GM23338 (cell line): ENCODE measurements at regions not wholly inside any gene's neighbourhood (a gene's known extent, or its start where the extent isn't known, plus 50 kb on each side); places are given as distances from the start of the nearest gene placed in this dataset.
"Not testable (repeated sequence)": the region's sequence is repeated elsewhere in the genome, so short reads cannot be mapped to it uniquely, and the experiment has no call there.

Source experiments
- ATAC-seq: fragments of 200-7000 bp; cut with Tn5 transposase; 3 replicates; pipeline ENCODE4 v1.9.1; 2020
- DNase-seq: peaks from one replicate; pipeline ENCODE4 v3.0.0-alpha.2; 2015; ENCODE audit warnings: low spot score
- H2AFZ ChIP-seq: fragments of 200-600 bp; sonication (generic); 2 replicates; pipeline ENCODE4 v1.8.0; 2016; ENCODE audit warnings: antibody characterized with exemption, mild to moderate bottlenecking, moderate library complexity
- H3F3A ChIP-seq: fragments of 200-600 bp; sonication (generic); replicated peaks from 2 replicates; pipeline ENCODE4 v1.8.0; 2017; ENCODE audit warnings: antibody characterized with exemption, mixed run types, low read depth
- H3K27ac ChIP-seq: fragments of 200-600 bp; sonication (generic); 2 replicates; pipeline ENCODE4 v1.6.1; 2016; ENCODE audit warnings: low read depth
- H3K27me3 ChIP-seq: fragments of 200-600 bp; sonication (generic); 2 replicates; pipeline ENCODE4 v1.8.0; 2016; ENCODE audit warnings: mild to moderate bottlenecking, mixed run types, moderate library complexity; ENCODE audit not compliant: insufficient read depth
- H3K36me3 ChIP-seq: fragments of 200-600 bp; sonication (generic); 2 replicates; pipeline ENCODE4 v1.8.0; 2016; ENCODE audit warnings: mild to moderate bottlenecking; ENCODE audit not compliant: insufficient read depth
- H3K4me1 ChIP-seq: fragments of 200-600 bp; sonication (generic); 2 replicates; pipeline ENCODE4 v1.8.0; 2016; ENCODE audit warnings: mild to moderate bottlenecking, moderate library complexity; ENCODE audit not compliant: insufficient read depth
- H3K4me2 ChIP-seq: fragments of 200-600 bp; sonication (generic); 2 replicates; pipeline ENCODE4 v1.7.1; 2017; ENCODE audit warnings: mixed run types
- H3K4me3 ChIP-seq: fragments of 200-600 bp; sonication (generic); 2 replicates; pipeline ENCODE4 v1.6.1; 2016; ENCODE audit warnings: mixed run types
- H3K79me2 ChIP-seq: fragments of 200-600 bp; sonication (generic); replicated peaks from 2 replicates; pipeline ENCODE4 v1.8.0; 2017; ENCODE audit warnings: mild to moderate bottlenecking; ENCODE audit not compliant: insufficient read depth
- H3K9me2 ChIP-seq: fragments of 200-600 bp; sonication (generic); 2 replicates; pipeline ENCODE4 v1.8.0; 2017; ENCODE audit not compliant: insufficient read depth
- H4K20me1 ChIP-seq: fragments of 200-600 bp; sonication (generic); replicated peaks from 2 replicates; pipeline ENCODE4 v1.8.0; 2017; ENCODE audit warnings: mild to moderate bottlenecking; ENCODE audit not compliant: insufficient read depth
- H3K27ac Mint-ChIP-seq: 2 replicates; pipeline ENCODE4 v1.8.0; 2020; ENCODE audit warnings: inconsistent platforms, mild to moderate bottlenecking, moderate library complexity, mixed read lengths
- H3K27me3 Mint-ChIP-seq: 3 replicates; pipeline ENCODE4 v1.8.0; 2022; ENCODE audit warnings: low read depth, mild to moderate bottlenecking, moderate library complexity, mixed read lengths, inconsistent platforms; ENCODE audit not compliant: insufficient read depth, poor library complexity
- H3K36me3 Mint-ChIP-seq: 3 replicates; pipeline ENCODE4 v1.8.0; 2021; ENCODE audit warnings: low read depth, mild to moderate bottlenecking, inconsistent platforms, moderate library complexity, mixed read lengths
- H3K4me1 Mint-ChIP-seq: 3 replicates; pipeline ENCODE4 v1.8.0; 2020; ENCODE audit warnings: mild to moderate bottlenecking, inconsistent platforms, mixed read lengths
- H3K4me3 Mint-ChIP-seq: 3 replicates; pipeline ENCODE4 v1.8.0; 2021; ENCODE audit warnings: moderate library complexity, mild to moderate bottlenecking, inconsistent platforms, mixed read lengths
- H3K9me3 Mint-ChIP-seq: 3 replicates; pipeline ENCODE4 v1.8.0; 2020; ENCODE audit warnings: moderate library complexity, mild to moderate bottlenecking, inconsistent platforms, mixed read lengths
- CREB1 ChIP-seq: fragments of 250-450 bp; sonication (Bioruptor Pico); IDR thresholded peaks from 2 replicates; pipeline ENCODE4 v1.5.0; 2020; ENCODE audit warnings: low read depth, mild to moderate bottlenecking, moderate library complexity
- CTCF ChIP-seq, 2 experiments: fragments of 200-600 bp in 1 of 2; sonication (generic) in 1 of 2; conservative IDR thresholded peaks; 2 replicates each; pipeline versions ENCODE4 v1.5.1 to v1.6.1; 2016 to 2017; ENCODE audit warnings: antibody characterized with exemption in 2 of 2, low read depth in 2 of 2, mild to moderate bottlenecking in 2 of 2, moderate library complexity in 1 of 2
- ETS1 ChIP-seq: IDR thresholded peaks from 2 replicates; pipeline ENCODE4 v1.6.1; 2016; ENCODE audit warnings: antibody characterized with exemption
- EZH2 ChIP-seq: fragments of 200-600 bp; sonication (generic); IDR thresholded peaks from one replicate; pipeline ENCODE4 v1.8.0; 2017; ENCODE audit warnings: antibody characterized with exemption, mild to moderate bottlenecking, low read depth; ENCODE audit not compliant: unreplicated experiment
- JUNB ChIP-seq: IDR thresholded peaks from one replicate; pipeline ENCODE4 v1.6.1; 2016; ENCODE audit warnings: antibody characterized with exemption; ENCODE audit not compliant: unreplicated experiment
- NANOG ChIP-seq: IDR thresholded peaks from 2 replicates; pipeline ENCODE4 v1.6.1; 2016; ENCODE audit warnings: antibody characterized with exemption, borderline replicate concordance
- POLR2AphosphoS5 ChIP-seq: IDR thresholded peaks from 2 replicates; pipeline ENCODE4 v1.6.1; 2016; ENCODE audit warnings: antibody characterized with exemption, low read depth
- STAT1 ChIP-seq: IDR thresholded peaks from one replicate; pipeline ENCODE4 v1.6.1; 2016; ENCODE audit warnings: antibody characterized with exemption; ENCODE audit not compliant: unreplicated experiment
- ZNF114 ChIP-seq: fragments of 250-450 bp; sonication (Bioruptor Pico); IDR thresholded peaks from 2 replicates; pipeline ENCODE4 v1.5.0; 2020; ENCODE audit warnings: mild to moderate bottlenecking, moderate library complexity
- ZNF331 ChIP-seq: fragments of 250-450 bp; sonication (Bioruptor Pico); IDR thresholded peaks from 2 replicates; pipeline ENCODE4 v1.5.0; 2020; ENCODE audit warnings: low read depth, mild to moderate bottlenecking, moderate library complexity
- ZNF462 ChIP-seq: fragments of 250-450 bp; sonication (Bioruptor Pico); IDR thresholded peaks from 2 replicates; pipeline ENCODE4 v1.5.0; 2020; ENCODE audit warnings: mild to moderate bottlenecking, moderate library complexity

GRCh38 chr1:166690596-166690995 is 148.7 kb upstream of the POGK start:
- H3K9me2 ChIP-seq, H3K36me3 Mint-ChIP-seq, H3K4me1 Mint-ChIP-seq, H3K4me3 ChIP-seq, H3K36me3 ChIP-seq, DNase-seq, H3K79me2 ChIP-seq, H3K4me3 Mint-ChIP-seq, H3K27ac Mint-ChIP-seq, H3K27me3 Mint-ChIP-seq, H4K20me1 ChIP-seq, H3F3A ChIP-seq, H3K4me1 ChIP-seq, H3K27ac ChIP-seq, H3K9me3 Mint-ChIP-seq, H2AFZ ChIP-seq, H3K4me2 ChIP-seq, ATAC-seq, H3K27me3 ChIP-seq: not testable (repeated sequence)

GRCh38 chr1:166691476-166691875 is 147.8 kb upstream of the POGK start:
- ATAC-seq (no peak), DNase-seq (no peak)
- H3K4me2 ChIP-seq = no peak overlapping the region
- Mint-ChIP-seq H3K27me3 (no peaks in the 10 kb centered on the region), H3K36me3 (0 out of 3 replicates have a peak, but pooled peaks cover 2% of the 10 kb centered on the region), H3K4me1 (peaks cover 5% of the 10 kb centered on the region), H3K4me3 (no peak overlapping the region), H3K9me3 (peaks cover 2% of the 10 kb centered on the region; the same call in 2 of the 3 replicates), H3K27ac (no peak overlapping the region)
- H3K36me3 ChIP-seq = no peaks in the 10 kb centered on the region
- peaks cover 4% of the 10 kb centered on the region; the same call in 1 of the 2 replicates for H3K9me2 ChIP-seq
- H4K20me1 ChIP-seq = no peaks in the 10 kb centered on the region
- no peaks in the 10 kb centered on the region for H3K27me3 ChIP-seq
- no peaks in the 10 kb centered on the region for H3K79me2 ChIP-seq
- H3K4me3 ChIP-seq = no peak overlapping the region
- H2AFZ ChIP-seq = peak overlapping the region; percentile 72; the same call in 1 of the 2 replicates
- H3K27ac ChIP-seq = no peak overlapping the region
- no peaks in the 10 kb centered on the region for H3K4me1 ChIP-seq
- no peaks in the 10 kb centered on the region for H3F3A ChIP-seq
- TF ChIP-seq ZNF331 (CRISPR knock-in tag) (no peak), CREB1 (CRISPR knock-in tag) (no peak), ZNF114 (CRISPR knock-in tag) (no peak), NANOG (no peak), ZNF462 (no peak), POLR2AphosphoS5 (no peak), STAT1 (no peak), CTCF (conservative IDR thresholded peaks at IDR 0.05; ENCODE audit: low read depth in 2 of 2) (no peak), EZH2 (no peak), JUNB (no peak), ETS1 (no peak)
